ENCODE measurements at regions not wholly inside any gene's neighbourhood (a gene's known extent, or its start where the extent isn't known, plus 50 kb on each side); places are given as distances from the start of the nearest gene placed in this dataset.
A peak's percentile ranks its signal among the peaks of the same experiment; 100 is the strongest.
"Not testable (repeated sequence)": the region's sequence is repeated elsewhere in the genome, so short reads cannot be mapped to it uniquely, and the experiment has no call there.

GRCh38 chr13:107819071-107819470 lies 396.3 kb downstream of the LIG4 start:
- DNase-seq (ENCODE audit: low read depth): no peak

GRCh38 chr13:107817647-107818287 lies 397.6 kb downstream of the LIG4 start:
- DNase-seq (ENCODE audit: low read depth): no peak

DNA sequence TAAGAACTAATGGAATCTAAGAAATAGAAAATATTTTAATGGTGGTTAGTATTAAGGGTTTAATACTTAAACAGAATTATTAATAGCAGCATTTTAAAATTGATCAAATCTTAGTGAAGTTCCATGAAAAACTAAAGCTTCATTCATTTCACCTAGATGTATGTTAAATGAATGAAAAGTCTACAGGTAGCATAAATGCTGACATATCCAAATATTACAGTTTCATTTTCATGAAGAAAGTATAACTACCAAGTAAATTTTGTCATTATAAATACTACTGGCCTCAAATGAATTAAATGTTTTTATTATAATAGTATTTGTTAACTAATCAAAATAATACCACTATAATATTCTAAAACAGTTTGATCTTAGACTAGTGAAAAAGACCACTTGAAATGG lies 403.3 kb downstream of the LIG4 start:
- DNase-seq (ENCODE audit: low read depth): no peak

DNA sequence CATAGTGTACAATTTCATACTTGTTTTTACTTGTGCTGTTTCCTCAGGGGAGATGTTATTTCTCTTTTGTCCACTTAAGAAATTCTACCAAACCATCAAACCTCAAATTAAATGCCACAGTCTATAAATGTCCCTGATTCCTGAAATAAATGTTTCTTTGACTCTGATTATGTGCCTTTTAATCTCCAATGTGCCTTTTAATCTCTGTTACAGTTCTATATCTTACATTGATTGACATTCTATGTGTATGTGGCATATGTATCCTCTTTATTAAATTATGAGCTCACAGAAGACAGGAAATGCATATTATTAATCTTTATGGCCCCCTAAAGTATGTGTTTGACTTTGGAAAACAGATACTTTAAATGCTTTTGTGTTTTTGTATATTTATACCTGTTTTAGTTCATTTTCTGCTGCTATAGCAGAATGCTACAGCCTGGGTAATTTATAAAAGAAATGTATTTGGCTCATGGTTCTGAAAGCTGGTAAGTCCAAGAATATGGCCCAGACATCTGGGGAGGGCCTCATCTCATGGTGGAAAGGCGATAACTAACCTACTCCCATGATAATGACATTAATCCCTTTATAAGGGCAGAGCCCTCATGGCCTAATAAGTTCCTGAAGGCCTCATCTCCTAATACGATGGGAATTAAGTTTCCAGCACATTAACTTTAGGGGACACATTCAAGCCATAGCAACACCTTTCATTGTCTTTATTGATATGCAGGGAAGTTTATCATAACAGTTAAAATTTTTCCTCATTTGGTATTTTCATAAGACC lies 403.9 kb downstream of the LIG4 start:
- no peak for DNase-seq (ENCODE audit: low read depth)

DNA sequence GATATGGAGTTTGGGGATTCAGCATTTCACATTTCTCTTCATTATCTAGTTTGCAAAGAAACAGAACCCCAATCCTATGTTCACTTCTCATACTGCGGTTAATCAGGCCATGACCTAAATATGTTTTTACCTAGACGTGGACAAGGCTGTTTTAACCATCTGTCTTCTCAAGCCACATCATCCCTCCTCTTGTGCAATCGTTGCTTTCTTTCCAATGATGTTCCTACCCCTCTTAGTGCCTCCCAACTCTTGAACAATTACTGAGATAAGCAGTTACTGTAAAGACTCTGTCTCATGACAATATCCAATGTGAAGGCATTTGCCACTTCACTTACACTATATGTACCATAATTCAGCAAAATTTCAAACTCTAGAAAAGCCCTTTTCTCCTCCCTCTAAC lies 406.2 kb downstream of the LIG4 start:
- DNase-seq (ENCODE audit: low read depth): peak; percentile 55

DNA sequence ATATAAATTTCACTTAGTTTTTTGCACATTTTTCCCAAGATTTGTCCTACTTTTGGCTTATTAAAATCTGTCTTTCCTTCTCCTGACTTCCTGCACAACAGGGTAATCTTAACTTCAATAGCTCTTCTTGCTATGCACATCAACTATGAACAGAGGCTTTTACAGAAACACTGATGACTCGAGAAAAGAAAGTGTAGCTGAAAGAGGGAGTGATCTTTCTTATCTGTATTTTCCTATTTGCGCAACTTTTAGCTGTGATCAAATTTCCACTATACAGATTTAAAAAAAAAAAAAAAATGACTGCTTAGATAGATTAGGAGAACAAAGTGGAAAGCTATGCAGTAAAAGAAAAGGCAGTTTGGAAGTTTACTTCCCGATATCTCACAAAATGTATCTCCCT lies 406.9 kb downstream of the LIG4 start:
- DNase-seq (ENCODE audit: low read depth): peak; percentile 66

GRCh38 chr13:107807306-107808073 lies 407.8 kb downstream of the LIG4 start:
- DNase-seq (ENCODE audit: low read depth): peak; percentile 54

GRCh38 chr13:107806726-107807125 lies 408.6 kb downstream of the LIG4 start:
- DNase-seq (ENCODE audit: low read depth): no peak

DNA sequence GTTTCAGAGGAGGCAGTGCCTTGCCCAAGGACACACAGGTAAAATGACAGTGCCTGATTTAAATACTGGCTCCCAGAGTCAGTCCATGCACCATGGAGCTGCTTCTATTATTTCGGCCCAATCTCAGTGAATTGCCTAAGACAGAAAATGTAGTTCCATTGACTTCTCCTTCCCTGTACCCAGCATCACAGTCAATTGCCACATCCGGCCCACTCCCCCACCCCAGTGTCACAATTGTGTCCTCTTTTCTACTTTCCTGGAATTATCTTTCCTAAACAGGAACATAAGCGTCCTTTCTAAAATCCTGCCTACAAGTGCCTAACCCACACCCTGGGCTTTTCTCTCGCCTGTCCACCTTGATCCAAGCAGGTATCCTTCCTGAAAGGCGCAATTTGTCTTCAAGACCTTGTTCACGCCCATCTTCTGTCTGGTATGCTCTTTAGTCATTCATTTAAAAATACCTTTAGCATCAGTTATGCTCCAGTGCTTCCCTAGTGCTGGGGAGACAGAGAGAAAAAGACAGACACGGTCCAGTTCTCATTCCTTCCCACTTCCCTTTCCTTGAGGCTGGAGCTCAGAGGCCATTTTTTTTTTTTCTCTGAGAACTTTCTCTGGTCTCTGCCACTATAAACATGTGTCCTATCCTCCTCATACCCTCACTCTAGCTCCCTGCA lies 411.4 kb downstream of the LIG4 start:
- no peak for DNase-seq (ENCODE audit: low read depth)

GRCh38 chr13:107801621-107802020 lies 413.7 kb downstream of the LIG4 start:
- no peak for DNase-seq (ENCODE audit: low read depth)

- DNase-seq (ENCODE audit: low read depth): peak; percentile 63
These were observed 416.3 kb downstream of the LIG4 start for GRCh38 chr13:107799001-107799400.

GRCh38 chr13:107790397-107790796 lies 424.9 kb downstream of the LIG4 start:
- DNase-seq (ENCODE audit: low read depth): no peak

- DNase-seq (ENCODE audit: low read depth): no peak
These were observed 426.7 kb downstream of the LIG4 start for GRCh38 chr13:107788464-107789165.

- not testable (repeated sequence) for DNase-seq (ENCODE audit: low read depth)
These were observed 432.7 kb downstream of the LIG4 start for GRCh38 chr13:107782646-107783045.

DNA sequence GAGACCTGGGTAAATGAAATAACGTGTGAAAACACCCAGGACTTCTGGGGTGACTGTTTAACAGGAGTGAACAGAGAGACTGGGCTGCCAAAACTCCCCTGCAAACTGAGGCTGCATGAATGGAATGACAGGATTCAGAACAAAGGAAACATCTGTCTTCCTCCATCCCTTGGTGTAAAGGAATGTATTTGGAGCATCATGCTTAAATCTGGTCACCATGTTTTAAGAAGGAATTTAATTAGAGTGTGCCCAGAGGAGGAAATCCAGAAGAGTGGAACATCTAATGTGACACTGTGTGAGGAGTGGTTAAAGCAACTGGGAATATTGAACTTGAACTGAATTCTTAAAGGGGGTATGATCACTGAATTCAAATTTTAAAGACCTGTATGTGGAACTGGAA lies 437.2 kb downstream of the LIG4 start:
- DNase-seq (ENCODE audit: low read depth): no peak

- no peak for DNase-seq (ENCODE audit: low read depth)
These were observed 444.8 kb downstream of the LIG4 start for GRCh38 chr13:107770541-107770940.

DNA sequence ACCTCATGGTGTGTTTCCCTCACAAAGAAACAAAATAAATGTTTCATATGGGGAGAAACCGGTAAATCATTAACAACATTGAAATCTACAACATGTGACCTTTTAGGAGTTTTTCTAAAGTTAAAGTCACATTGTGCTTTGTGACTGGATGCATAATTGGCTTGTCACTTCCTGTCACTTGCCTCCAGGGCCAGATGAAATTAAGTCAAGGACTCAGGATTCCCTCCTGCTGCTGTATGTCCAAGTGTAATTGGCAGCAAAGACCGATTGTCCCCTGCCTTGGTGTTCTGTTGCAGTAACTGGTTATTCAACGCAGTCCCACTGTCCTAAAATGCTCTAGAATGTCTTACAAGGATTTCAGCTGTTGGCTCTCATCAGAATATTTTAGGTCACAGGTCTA lies 448.2 kb downstream of the LIG4 start:
- DNase-seq (ENCODE audit: low read depth): no peak

GRCh38 chr13:107765724-107766401 lies 449.5 kb downstream of the LIG4 start:
- DNase-seq (ENCODE audit: low read depth): peak; percentile 60

GRCh38 chr13:107764046-107764445 lies 451.3 kb downstream of the LIG4 start:
- no peak for DNase-seq (ENCODE audit: low read depth)

DNA sequence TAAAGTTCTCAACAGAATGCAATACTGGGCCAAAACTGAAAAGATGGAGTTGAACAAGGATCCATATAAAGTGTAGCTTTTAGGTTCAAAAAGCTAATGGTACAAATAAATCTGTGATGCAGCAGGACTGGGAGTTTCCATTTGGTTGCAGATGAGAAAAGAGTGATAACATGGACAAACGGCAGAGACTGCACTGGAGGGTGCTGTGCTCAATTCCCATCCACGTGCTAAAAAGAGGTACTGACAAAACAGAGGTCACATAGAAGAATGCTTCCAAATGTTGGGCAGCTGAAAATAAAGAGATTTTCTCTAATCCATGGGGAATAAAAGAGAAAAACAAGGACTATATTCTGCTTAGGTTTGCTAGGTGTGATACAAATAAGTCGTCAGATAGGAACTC lies 461.6 kb downstream of the LIG4 start:
- DNase-seq (ENCODE audit: low read depth): no peak

DNA sequence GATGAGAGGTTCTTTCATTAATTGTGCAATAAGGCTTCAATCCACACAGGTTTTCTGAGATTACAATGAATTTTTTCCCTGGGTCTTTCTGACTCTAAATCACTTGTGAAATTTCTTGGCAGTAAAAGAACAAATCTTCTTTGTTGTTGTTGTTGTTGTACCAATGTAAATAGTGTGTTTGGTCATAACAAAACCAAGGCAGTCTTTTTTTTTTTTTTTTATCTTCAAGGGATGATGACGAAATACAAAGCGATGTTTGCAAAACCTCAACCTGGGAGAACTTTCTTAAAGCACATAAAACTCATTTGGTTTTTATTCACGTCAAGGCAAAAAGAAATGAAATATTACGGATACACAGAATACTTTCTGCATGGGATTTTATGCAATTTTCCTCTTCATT lies 462.0 kb downstream of the LIG4 start:
- peak; percentile 54 for DNase-seq (ENCODE audit: low read depth)
